Left lung (tissue), 4 donors: ENCODE measurements at regions not wholly inside any gene's neighbourhood (a gene's known extent, or its start where the extent isn't known, plus 50 kb on each side); places are given as distances from the start of the nearest gene placed in this dataset.

Experiments used
- ATAC-seq: fragments of 200-7000 bp; cut with Tn5 transposase; one replicate; pipeline ENCODE4 v1.9.1; 2020; ENCODE audit warnings: moderate library complexity
- DNase-seq, 4 donors: peaks; one replicate each; pipeline ENCODE4 v3.0.0-alpha.2; 2013 to 2020
- H3K27ac ChIP-seq, 2 donors: fragments of 200-600 bp; sonication (generic) in 1 of 2; one replicate each; pipeline versions ENCODE4 v1.5.0 to v1.8.0; 2020 to 2021
- H3K27me3 ChIP-seq, 2 donors: fragments of 200-600 bp; sonication (generic) in 1 of 2; one replicate each; pipeline versions ENCODE4 v1.5.0 to v1.8.0; 2020 to 2021
- H3K36me3 ChIP-seq, 2 donors: fragments of 200-600 bp; sonication (generic) in 1 of 2; one replicate each; pipeline versions ENCODE4 v1.5.0 to v1.8.0; 2020 to 2021
- H3K4me1 ChIP-seq, 2 donors: fragments of 200-600 bp; one replicate each; pipeline ENCODE4 v1.8.0; 2021
- H3K4me3 ChIP-seq, 2 donors: fragments of 200-600 bp; sonication (generic) in 1 of 2; one replicate each; pipeline versions ENCODE4 v1.5.0 to v1.8.0; 2020 to 2021; ENCODE audit warnings: mild to moderate bottlenecking in 1 of 2
- H3K9me3 ChIP-seq, 2 donors: fragments of 200-600 bp; sonication (generic) in 1 of 2; one replicate each; pipeline versions ENCODE4 v1.5.0 to v1.8.0; 2020 to 2021
- CTCF ChIP-seq, 2 donors: fragments of 200-600 bp; sonication (generic) in 1 of 2; IDR thresholded peaks; one replicate each; pipeline versions ENCODE4 v1.5.0 to v1.8.0; 2021; ENCODE audit warnings: antibody characterized with exemption in 2 of 2
- intact Hi-C, 2 donors: fragments of 100-400 bp; cut with DNase I; formaldehyde crosslinking; loops; one replicate each; pipeline versions ENCODE4 v1.11.2 to v1.14.2; 2022
- donor health status: DM: no; HTN: yes; CAD: no.
- donor health status: DM: no; HTN: no; CAD: no.

GRCh38 chr5:166672431-166672830, 1619.0 kb upstream of the WWC1 start:
- no peak for TF ChIP-seq CTCF (IDR thresholded peaks at IDR 0.05)
- intact Hi-C loops, result no loop called here
- Histone ChIP-seq H3K36me3 (no peaks in the 10 kb centered on the region), H3K4me1 (no peaks in the 10 kb centered on the region), H3K4me3 (no peak overlapping the region), H3K9me3 (peaks cover 0 to 10% of the 10 kb centered on the region in 2 donors), H3K27me3 (no peaks in the 10 kb centered on the region), H3K27ac (no peak overlapping the region)
- ATAC-seq, result no peak
- DNase-seq, result no peak

GRCh38 chr5:166677891-166678290, 1613.6 kb upstream of the WWC1 start:
- H3K36me3 ChIP-seq, result no peaks in the 10 kb centered on the region
- intact Hi-C loops, result no loop called here
- DNase-seq (no peak), ATAC-seq (no peak)
- H3K27ac ChIP-seq, result no peak overlapping the region
- no peaks in the 10 kb centered on the region for H3K4me1 ChIP-seq
- H3K27me3 ChIP-seq, result no peaks in the 10 kb centered on the region
- H3K9me3 ChIP-seq, result peaks cover 0 to 16% of the 10 kb centered on the region in 2 donors
- TF ChIP-seq CTCF (IDR thresholded peaks at IDR 0.05), result no peak
- H3K4me3 ChIP-seq, result no peak overlapping the region

- DNase-seq, result no peak
- H3K27me3 ChIP-seq, result no peaks in the 10 kb centered on the region
- H3K4me3 ChIP-seq, result no peak overlapping the region
- no peak for ATAC-seq
- no peaks in the 10 kb centered on the region for H3K4me1 ChIP-seq
- intact Hi-C loops, result no loop called here
- no peak overlapping the region for H3K27ac ChIP-seq
- H3K9me3 ChIP-seq, result peaks cover 0 to 8% of the 10 kb centered on the region in 2 donors
- no peak for TF ChIP-seq CTCF (IDR thresholded peaks at IDR 0.05)
- H3K36me3 ChIP-seq, result no peaks in the 10 kb centered on the region
These were observed 1612.1 kb upstream of the WWC1 start for GRCh38 chr5:166679331-166679730.

- DNase-seq (peak in 2 of 4 donors; percentile 13 to 39), ATAC-seq (no peak)
- Histone ChIP-seq H3K27ac (no peak overlapping the region), H3K4me3 (no peak overlapping the region), H3K36me3 (no peaks in the 10 kb centered on the region), H3K9me3 (no peaks in the 10 kb centered on the region), H3K4me1 (no peaks in the 10 kb centered on the region), H3K27me3 (no peaks in the 10 kb centered on the region)
- intact Hi-C loops, result no loop called here
- no peak for TF ChIP-seq CTCF (IDR thresholded peaks at IDR 0.05)
These were observed 1596.1 kb upstream of the WWC1 start for GRCh38 chr5:166695326-166695725.

- no peak for TF ChIP-seq CTCF (IDR thresholded peaks at IDR 0.05)
- DNase-seq, result no peak
- intact Hi-C loops, result no loop called here
These were observed 1583.2 kb upstream of the WWC1 start for GRCh38 chr5:166708291-166708690.

More at GRCh38 chr5:166708291-166708690, 1583.2 kb upstream of the WWC1 start:
- H3K4me3 ChIP-seq, result no peak overlapping the region
- H3K27ac ChIP-seq, result no peak overlapping the region
- H3K27me3 ChIP-seq, result no peaks in the 10 kb centered on the region
- no peaks in the 10 kb centered on the region for H3K4me1 ChIP-seq
- H3K9me3 ChIP-seq, result peaks cover 0 to 4% of the 10 kb centered on the region in 2 donors
- no peak for ATAC-seq
- H3K36me3 ChIP-seq, result no peaks in the 10 kb centered on the region
